K562 (cell line): ENCODE measurements at regions not wholly inside any gene's neighbourhood (a gene's known extent, or its start where the extent isn't known, plus 50 kb on each side); places are given as distances from the start of the nearest gene placed in this dataset.

ENCODE experiments used
- CREB3L1 ChIP-seq: fragments of 450-650 bp; IDR thresholded peaks from 2 replicates; pipeline ENCODE4 v1.6.1; 2014; ENCODE audit warnings: low read depth, mild to moderate bottlenecking, moderate library complexity, borderline replicate concordance
- JUND ChIP-seq, 2 experiments: IDR thresholded peaks; 2 replicates in 1 of 2; 3 replicates in 1 of 2; pipeline ENCODE4 v1.6.1; 2011; ENCODE audit warnings: borderline replicate concordance in 2 of 2, low read depth in 2 of 2, low read length in 2 of 2, improper control_type of control experiment in 1 of 2, missing biosample characterization in 1 of 2, missing genetic modification characterization in 1 of 2, missing genetic modification reagents in 1 of 2
- MBD1 ChIP-seq: fragments of 250-450 bp; sonication (Bioruptor Pico); IDR thresholded peaks from 2 replicates; pipeline ENCODE4 v1.8.0; 2022; ENCODE audit warnings: inconsistent platforms
- NR0B1 ChIP-seq: fragments of 450-650 bp; IDR thresholded peaks from one replicate; pipeline ENCODE4 v1.6.1; 2018; ENCODE audit warnings: mild to moderate bottlenecking, moderate library complexity; ENCODE audit not compliant: partially characterized antibody
- SRF ChIP-seq, 2 experiments: fragments of 250-450, 450-650 bp in 1 of 2; sonication (Bioruptor Pico) in 1 of 2; sonication (generic) in 1 of 2; formaldehyde crosslinking; IDR thresholded peaks; 2 replicates each; pipeline versions ENCODE4 v1.5.0 to v1.5.1; 2020 to 2022; ENCODE audit warnings: mild to moderate bottlenecking in 1 of 2, missing genetic modification reagents in 1 of 2
- ZNF75A ChIP-seq: fragments of 450-650 bp; formaldehyde crosslinking; IDR thresholded peaks from 2 replicates; pipeline ENCODE4 v1.4.0; 2020; ENCODE audit warnings: mild to moderate bottlenecking

- no peak for TF ChIP-seq ZNF75A
- no peak for TF ChIP-seq JUND (IDR thresholded peaks at IDR 0.05; ENCODE audit: borderline replicate concordance, low read depth, low read length)
- no peak for TF ChIP-seq JUND (tag; IDR thresholded peaks at IDR 0.05; ENCODE audit: borderline replicate concordance, low read depth, low read length)
- TF ChIP-seq NR0B1, result no peak
- no peak for TF ChIP-seq MBD1 (CRISPR knock-in tag)
- no peak for TF ChIP-seq CREB3L1
- TF ChIP-seq SRF (CRISPR knock-in tag; IDR thresholded peaks at IDR 0.05), result no peak
Observed at GRCh38 chr7:96794063-96794462, 84.4 kb upstream of the SEM1 start (continued).
